ENCODE measurements at regions not wholly inside any gene's neighbourhood (a gene's known extent, or its start where the extent isn't known, plus 50 kb on each side); places are given as distances from the start of the nearest gene placed in this dataset.

GRCh38 chr12:11568762-11569478, 80.6 kb upstream of the ETV6 start:
- TF ChIP-seq CTCF (IDR thresholded peaks at IDR 0.05) = no peak
- TF ChIP-seq EZH2 (IDR thresholded peaks at IDR 0.05) = no peak

Measured in neural progenitor cell (in vitro differentiated cells).